T-cell (primary cell): ENCODE measurements at regions not wholly inside any gene's neighbourhood (a gene's known extent, or its start where the extent isn't known, plus 50 kb on each side); places are given as distances from the start of the nearest gene placed in this dataset.

Source experiments
- ATAC-seq, 4 experiments: fragments of 200-7000 bp in 3 of 4; fragments of 150-1000 bp in 1 of 4; cut with Tn5 transposase; replicated peaks in 1 of 4; 1 replicate in 3 of 4; 2 replicates in 1 of 4; pipeline ENCODE4 v1.10.0; 2021; ENCODE audit warnings: moderate library complexity in 3 of 4, mild to moderate bottlenecking in 2 of 4, moderate number of reproducible peaks in 1 of 4
- CTCF ChIA-PET, 2 donors: fragments of 300-600 bp; sonication (Branson Sonifier 250); formaldehyde crosslinking; loops; one replicate each; lab custom pipeline; 2022; ENCODE audit warnings: antibody characterized with exemption in 2 of 2; lab: Charles Lee
- POLR2A ChIA-PET, 2 donors: fragments of 300-600 bp; sonication (Branson Sonifier 250); formaldehyde crosslinking; loops; one replicate each; lab custom pipeline; 2022; ENCODE audit warnings: antibody characterized with exemption in 2 of 2; lab: Charles Lee
- DNase-seq, 35 experiments: peaks; one replicate each; pipeline versions ENCODE4 v3.0.0 to v3.0.0-alpha.2; 2013 to 2023
- H3K27ac ChIP-seq: one replicate; pipeline ENCODE4 v1.5.1; 2013; ENCODE audit warnings: low read length
- H3K27me3 ChIP-seq, 2 experiments: replicated peaks in 1 of 2; 1 replicate in 1 of 2; 2 replicates in 1 of 2; pipeline versions ENCODE4 v1.6.1 to v1.7.0; 2013; ENCODE audit warnings: low read length in 1 of 2, mixed read lengths in 1 of 2; ENCODE audit not compliant: control insufficient read depth in 2 of 2, insufficient read depth in 2 of 2; ENCODE audit errors: extremely low read depth in 1 of 2
- H3K36me3 ChIP-seq, 2 donors: 1 replicate in 1 of 2; 2 replicates in 1 of 2; pipeline versions ENCODE4 v1.6.1 to v1.7.0; 2013; ENCODE audit warnings: low read length in 1 of 2; ENCODE audit not compliant: control insufficient read depth in 2 of 2, insufficient read depth in 1 of 2; ENCODE audit errors: extremely low read depth in 1 of 2
- H3K4me1 ChIP-seq, 2 experiments: 1 replicate in 1 of 2; 2 replicates in 1 of 2; pipeline versions ENCODE4 v1.6.1 to v1.7.0; 2013; ENCODE audit warnings: low read length in 2 of 2, mixed read lengths in 1 of 2; ENCODE audit not compliant: insufficient read depth in 2 of 2, control insufficient read depth in 1 of 2; ENCODE audit errors: extremely low read depth in 1 of 2
- H3K4me3 ChIP-seq, 2 donors: 1 replicate in 1 of 2; 2 replicates in 1 of 2; pipeline versions ENCODE4 v1.5.1 to v1.7.0; 2013; ENCODE audit warnings: mild to moderate bottlenecking in 2 of 2, low read length in 1 of 2, moderate library complexity in 1 of 2; ENCODE audit not compliant: control insufficient read depth in 1 of 2; ENCODE audit errors: extremely low read depth in 1 of 2
- H3K9me3 ChIP-seq: 2 replicates; pipeline ENCODE4 v1.7.0; 2013
- H3K27ac Mint-ChIP-seq, 2 donors: one replicate each; pipeline ENCODE4 v1.8.0; 2020 to 2021; ENCODE audit warnings: mild to moderate bottlenecking in 2 of 2, mixed read lengths in 2 of 2
- H3K27me3 Mint-ChIP-seq, 2 donors: one replicate each; pipeline ENCODE4 v1.8.0; 2021 to 2022; ENCODE audit warnings: mixed read lengths in 2 of 2
- H3K36me3 Mint-ChIP-seq: one replicate; pipeline ENCODE4 v1.8.0; 2021; ENCODE audit warnings: mixed read lengths
- H3K4me1 Mint-ChIP-seq, 3 donors: one replicate each; pipeline ENCODE4 v1.8.0; 2020 to 2022; ENCODE audit warnings: mixed read lengths in 3 of 3, mild to moderate bottlenecking in 1 of 3
- H3K4me3 Mint-ChIP-seq, 3 donors: one replicate each; pipeline ENCODE4 v1.8.0; 2020 to 2022; ENCODE audit warnings: mild to moderate bottlenecking in 3 of 3, mixed read lengths in 3 of 3, moderate library complexity in 3 of 3
- H3K9me3 Mint-ChIP-seq, 3 donors: one replicate each; pipeline ENCODE4 v1.8.0; 2020 to 2022; ENCODE audit warnings: mixed read lengths in 3 of 3
- WGBS: methylation state at CpG from one replicate; pipeline ENCODE4 v1.1.5; 2013; ENCODE audit warnings: missing lambda C conversion rate; ENCODE audit not compliant: insufficient coverage; 5-methylcytosine and 5-hydroxymethylcytosine counted together

DNA sequence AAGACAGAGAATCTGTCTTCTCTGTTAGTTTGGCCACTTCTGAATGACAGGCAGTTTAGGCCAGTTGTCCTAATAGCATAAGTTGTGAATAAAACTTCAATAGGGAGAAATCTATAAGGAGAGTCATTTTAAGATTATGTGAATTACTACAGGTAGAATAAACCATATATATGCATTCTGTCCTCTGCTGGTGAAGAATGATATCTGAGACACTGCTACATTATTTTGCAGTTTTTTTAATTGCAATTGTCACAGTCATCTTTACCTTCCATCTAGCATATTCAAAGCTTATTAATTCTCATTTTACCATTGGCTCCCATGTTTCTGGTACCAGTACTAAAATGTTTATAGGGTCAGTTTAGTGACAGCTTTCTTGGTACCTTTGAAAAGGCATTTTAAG, 519.6 kb upstream of the DEPDC1 start:
- DNase-seq (no peak), ATAC-seq (no peak)
- no peak overlapping the region for H3K27ac ChIP-seq
- CTCF ChIA-PET, result no interaction called here
- H3K27me3 ChIP-seq, result no peaks in the 10 kb centered on the region
- H3K27ac Mint-ChIP-seq, result no peak overlapping the region
- POLR2A ChIA-PET, result no interaction called here
- H3K36me3 ChIP-seq, result no peaks in the 10 kb centered on the region
- no peak overlapping the region for H3K4me3 ChIP-seq
- H3K4me1 Mint-ChIP-seq, result no peaks in the 10 kb centered on the region
- no peak overlapping the region for H3K4me3 Mint-ChIP-seq
- no peaks in the 10 kb centered on the region for H3K36me3 Mint-ChIP-seq
- H3K9me3 ChIP-seq, result no peaks in the 10 kb centered on the region
- H3K27me3 Mint-ChIP-seq, result no peaks in the 10 kb centered on the region
- peaks cover 11 to 26% (median 15%) of the 10 kb centered on the region in 3 donors for H3K9me3 Mint-ChIP-seq
- H3K4me1 ChIP-seq, result no peaks in the 10 kb centered on the region

DNA sequence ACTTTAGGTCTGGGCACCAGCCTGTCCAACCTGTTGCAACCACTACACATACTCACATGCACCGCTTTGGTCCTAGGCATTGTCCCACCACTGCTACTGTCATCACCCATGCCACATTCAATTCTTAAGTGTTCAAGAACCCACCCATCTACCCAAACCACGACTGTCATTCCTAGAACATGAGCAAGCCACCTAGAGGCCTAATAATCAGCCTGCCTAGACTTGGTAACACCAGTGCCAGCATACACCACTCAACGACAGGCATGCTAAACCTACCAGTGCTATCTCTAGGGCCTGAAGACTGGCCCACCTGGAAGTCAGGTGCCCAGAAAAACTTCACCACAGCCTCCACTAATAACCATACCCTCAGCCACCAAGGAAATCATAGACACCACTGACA, 532.8 kb upstream of the DEPDC1 start:
- Mint-ChIP-seq H3K9me3 (peaks cover 21 to 43% (median 33%) of the 10 kb centered on the region in 3 donors), H3K36me3 (no peaks in the 10 kb centered on the region), H3K4me1 (no peaks in the 10 kb centered on the region), H3K27ac (no peak overlapping the region), H3K27me3 (no peaks in the 10 kb centered on the region), H3K4me3 (no peak overlapping the region)
- DNase-seq (no peak), ATAC-seq (no peak)
- Histone ChIP-seq H3K27me3 (no peaks in the 10 kb centered on the region), H3K9me3 (peaks cover 2% of the 10 kb centered on the region), H3K36me3 (no peaks in the 10 kb centered on the region), H3K27ac (no peak overlapping the region), H3K4me3 (no peak overlapping the region), H3K4me1 (no peaks in the 10 kb centered on the region)
- 66% methylated on average over 3 of the region's 3 CpGs for WGBS
- ChIA-PET POLR2A (no interaction called here), CTCF (no interaction called here)

DNA sequence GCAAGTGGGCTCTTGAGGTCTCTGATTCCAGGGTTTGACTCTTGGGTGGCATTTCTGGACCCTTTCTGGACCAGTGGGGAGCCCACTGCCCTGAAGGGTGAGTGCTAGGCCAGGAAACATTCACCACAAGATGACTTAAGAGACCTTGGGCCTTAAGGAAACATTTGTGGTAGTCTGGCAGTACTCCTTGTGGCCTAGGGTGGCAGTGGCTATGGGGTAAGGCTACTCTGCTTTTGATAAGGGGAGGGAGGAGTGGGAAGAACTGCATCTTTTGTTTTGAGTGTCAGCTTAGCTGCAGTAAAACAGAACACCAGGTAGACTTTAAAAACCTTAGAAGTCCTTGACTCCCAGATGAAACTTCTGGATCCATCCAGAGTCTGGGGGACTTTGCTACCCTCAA, 529.3 kb upstream of the LRRC7 start:
- Histone ChIP-seq H3K27me3 (no peaks in the 10 kb centered on the region), H3K4me3 (no peak overlapping the region), H3K36me3 (no peaks in the 10 kb centered on the region), H3K27ac (no peak overlapping the region), H3K4me1 (no peaks in the 10 kb centered on the region), H3K9me3 (no peaks in the 10 kb centered on the region)
- Mint-ChIP-seq H3K4me3 (no peak overlapping the region), H3K27ac (no peak overlapping the region), H3K27me3 (no peaks in the 10 kb centered on the region), H3K9me3 (peaks cover 8 to 28% (median 14%) of the 10 kb centered on the region in 3 donors), H3K4me1 (no peaks in the 10 kb centered on the region), H3K36me3 (no peaks in the 10 kb centered on the region)
- ATAC-seq (no peak), DNase-seq (no peak)
- POLR2A ChIA-PET, result no interaction called here
- CTCF ChIA-PET, result no interaction called here

DNA sequence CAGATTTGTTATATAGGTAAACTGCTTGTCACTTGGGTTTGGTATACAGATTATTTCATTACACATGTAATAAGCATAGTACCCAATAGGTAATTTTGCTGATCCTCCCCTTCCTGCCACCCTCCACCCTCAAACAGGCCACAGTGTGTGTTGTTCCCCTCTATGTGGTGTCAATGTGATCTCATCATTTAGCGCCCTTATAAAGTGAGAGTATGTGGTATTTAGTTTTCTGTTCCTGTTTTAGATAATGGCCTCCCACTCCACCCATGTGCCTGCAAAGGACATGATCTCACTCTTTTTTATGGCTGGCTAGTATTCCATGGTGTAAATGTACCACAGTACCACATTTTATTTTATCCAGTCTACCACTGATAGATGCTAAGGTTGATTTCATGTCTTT, 522.1 kb upstream of the LRRC7 start:
- Histone ChIP-seq H3K36me3 (no peaks in the 10 kb centered on the region), H3K4me3 (no peak overlapping the region), H3K27me3 (no peaks in the 10 kb centered on the region), H3K4me1 (no peaks in the 10 kb centered on the region), H3K9me3 (no peaks in the 10 kb centered on the region), H3K27ac (no peak overlapping the region)
- H3K27me3 Mint-ChIP-seq, result no peaks in the 10 kb centered on the region
- DNase-seq, result no peak
- no peak for ATAC-seq
- no peak overlapping the region for H3K27ac Mint-ChIP-seq
- H3K9me3 Mint-ChIP-seq, result peaks cover 8 to 17% (median 9%) of the 10 kb centered on the region in 3 donors
- POLR2A ChIA-PET, result no interaction called here
- CTCF ChIA-PET, result no interaction called here
- no CpG with 5 or more reads among the region's 1 CpG for WGBS
- H3K4me3 Mint-ChIP-seq, result no peak overlapping the region
- no peaks in the 10 kb centered on the region for H3K4me1 Mint-ChIP-seq
- no peaks in the 10 kb centered on the region for H3K36me3 Mint-ChIP-seq

DNA sequence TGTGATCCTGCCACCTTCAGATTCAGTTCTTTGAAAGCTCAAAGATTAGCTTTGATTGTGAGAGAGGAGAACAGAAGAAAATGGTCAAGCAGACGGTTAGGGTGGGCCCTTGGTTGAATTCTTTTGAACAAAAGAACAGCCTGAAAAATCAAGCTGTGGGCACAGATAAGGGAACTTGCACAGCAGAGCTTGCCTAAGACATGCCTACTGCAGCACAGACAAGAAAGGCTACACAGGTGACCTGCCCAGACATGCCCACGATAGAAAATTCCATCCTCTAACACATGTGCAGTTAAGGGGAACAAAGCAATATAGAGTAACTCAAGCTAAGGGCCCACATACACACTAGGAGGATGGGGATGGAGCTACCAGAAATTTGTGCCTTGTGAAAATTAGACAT, 512.5 kb upstream of the LRRC7 start:
- no peaks in the 10 kb centered on the region for H3K27me3 ChIP-seq
- H3K4me1 ChIP-seq, result no peaks in the 10 kb centered on the region
- CTCF ChIA-PET, result no interaction called here
- H3K9me3 Mint-ChIP-seq, result peaks cover 2 to 12% (median 9%) of the 10 kb centered on the region in 3 donors
- ATAC-seq (no peak), DNase-seq (no peak)
- no peak overlapping the region for H3K27ac Mint-ChIP-seq
- POLR2A ChIA-PET, result no interaction called here
- no peaks in the 10 kb centered on the region for H3K36me3 ChIP-seq
- WGBS, result 88% methylated on average over 1 of the region's 2 CpGs
- H3K4me3 ChIP-seq, result no peak overlapping the region
- H3K36me3 Mint-ChIP-seq, result no peaks in the 10 kb centered on the region
- H3K27me3 Mint-ChIP-seq, result no peaks in the 10 kb centered on the region
- no peak overlapping the region for H3K4me3 Mint-ChIP-seq
- no peak overlapping the region for H3K27ac ChIP-seq
- H3K9me3 ChIP-seq, result peaks cover 2% of the 10 kb centered on the region
- no peaks in the 10 kb centered on the region for H3K4me1 Mint-ChIP-seq

DNA sequence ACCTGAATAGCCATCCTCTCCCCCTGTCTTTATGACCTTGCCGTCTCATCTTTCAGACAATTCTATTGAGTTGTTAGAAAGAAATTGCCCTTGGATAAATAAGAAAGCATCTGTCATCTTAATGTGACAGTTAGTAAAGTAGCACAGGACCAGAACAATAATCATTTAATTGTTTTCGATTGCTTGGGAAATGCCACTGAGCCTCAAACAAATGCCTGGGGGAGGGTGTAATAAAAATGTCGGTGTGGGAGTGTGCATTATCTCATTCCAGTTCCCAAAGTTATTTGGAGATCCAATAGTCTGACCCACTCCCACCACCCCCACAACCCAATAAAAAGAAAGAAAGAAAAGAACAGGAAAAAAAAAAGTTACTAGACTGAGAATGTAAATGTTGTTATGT, 509.3 kb upstream of the LRRC7 start:
- H3K4me3 Mint-ChIP-seq, result no peak overlapping the region
- peaks cover 6 to 9% (median 7%) of the 10 kb centered on the region in 3 donors for H3K9me3 Mint-ChIP-seq
- no peaks in the 10 kb centered on the region for H3K36me3 ChIP-seq
- POLR2A ChIA-PET, result no interaction called here
- no peaks in the 10 kb centered on the region for H3K4me1 Mint-ChIP-seq
- no peak for DNase-seq
- H3K9me3 ChIP-seq, result no peaks in the 10 kb centered on the region
- H3K27me3 ChIP-seq, result no peaks in the 10 kb centered on the region
- no peaks in the 10 kb centered on the region for H3K4me1 ChIP-seq
- H3K4me3 ChIP-seq, result no peak overlapping the region
- WGBS, result no CpG with 5 or more reads among the region's 3 CpGs
- H3K27ac Mint-ChIP-seq, result no peak overlapping the region
- no peak overlapping the region for H3K27ac ChIP-seq
- H3K36me3 Mint-ChIP-seq, result no peaks in the 10 kb centered on the region
- CTCF ChIA-PET, result no interaction called here
- no peaks in the 10 kb centered on the region for H3K27me3 Mint-ChIP-seq
- ATAC-seq, result no peak

DNA sequence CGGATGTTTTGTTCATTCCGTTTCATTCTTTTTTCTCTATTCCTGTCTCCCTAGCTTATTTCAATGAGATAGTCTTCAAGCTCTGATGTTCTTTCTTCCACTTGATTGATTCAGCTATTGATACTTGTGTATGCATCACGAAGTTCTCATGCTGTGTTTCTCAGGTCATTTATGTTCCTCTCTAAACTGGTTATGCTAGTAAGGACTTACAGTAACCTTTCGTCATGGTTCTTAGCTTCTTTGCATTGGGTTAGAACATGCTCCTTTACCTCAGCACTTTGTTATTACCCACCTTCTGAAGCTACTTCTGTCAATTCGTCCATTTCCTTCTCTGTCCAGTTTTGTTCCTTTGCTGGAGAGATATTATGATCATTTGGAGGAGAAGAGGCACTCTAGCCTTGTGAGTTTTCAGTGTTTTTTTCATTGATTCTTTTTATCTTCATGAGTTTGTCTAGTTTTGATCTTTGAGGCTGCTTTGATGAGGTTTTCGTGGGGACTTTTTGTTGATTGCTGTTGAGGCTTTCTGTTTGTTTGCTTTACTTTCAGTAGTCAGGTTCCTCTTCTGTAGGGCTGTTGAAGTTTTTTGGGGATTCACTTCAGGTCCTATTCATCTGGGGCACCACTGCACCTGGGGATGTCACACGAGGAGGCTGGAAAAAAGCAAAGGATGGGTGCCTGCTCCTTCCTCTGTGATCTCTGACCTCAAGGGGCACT, 496.9 kb upstream of the LRRC7 start:
- DNase-seq (no peak), ATAC-seq (no peak)
- WGBS, result 64% methylated on average over 4 of the region's 7 CpGs
- Histone ChIP-seq H3K27me3 (no peaks in the 10 kb centered on the region), H3K27ac (no peak overlapping the region), H3K9me3 (no peaks in the 10 kb centered on the region), H3K4me3 (no peak overlapping the region), H3K4me1 (no peaks in the 10 kb centered on the region), H3K36me3 (no peaks in the 10 kb centered on the region)
- Mint-ChIP-seq H3K27me3 (no peaks in the 10 kb centered on the region), H3K9me3 (peaks cover 15 to 21% (median 16%) of the 10 kb centered on the region in 3 donors), H3K36me3 (no peaks in the 10 kb centered on the region), H3K27ac (no peak overlapping the region), H3K4me1 (no peaks in the 10 kb centered on the region), H3K4me3 (no peak overlapping the region)
- ChIA-PET CTCF (no interaction called here), POLR2A (no interaction called here)
